Smooth muscle cell of the brain vasculature (primary cell): ENCODE measurements at regions not wholly inside any gene's neighbourhood (a gene's known extent, or its start where the extent isn't known, plus 50 kb on each side); places are given as distances from the start of the nearest gene placed in this dataset.
"Not testable (repeated sequence)": the region's sequence is repeated elsewhere in the genome, so short reads cannot be mapped to it uniquely, and the experiment has no call there.

ENCODE experiments used
- DNase-seq: peaks from one replicate; pipeline ENCODE4 v3.0.0-alpha.2; 2012; ENCODE audit warnings: low read depth, low spot score

GRCh38 chr5:10018201-10019069 lies 231.3 kb downstream of the ATPSCKMT start:
- no peak for DNase-seq

DNA sequence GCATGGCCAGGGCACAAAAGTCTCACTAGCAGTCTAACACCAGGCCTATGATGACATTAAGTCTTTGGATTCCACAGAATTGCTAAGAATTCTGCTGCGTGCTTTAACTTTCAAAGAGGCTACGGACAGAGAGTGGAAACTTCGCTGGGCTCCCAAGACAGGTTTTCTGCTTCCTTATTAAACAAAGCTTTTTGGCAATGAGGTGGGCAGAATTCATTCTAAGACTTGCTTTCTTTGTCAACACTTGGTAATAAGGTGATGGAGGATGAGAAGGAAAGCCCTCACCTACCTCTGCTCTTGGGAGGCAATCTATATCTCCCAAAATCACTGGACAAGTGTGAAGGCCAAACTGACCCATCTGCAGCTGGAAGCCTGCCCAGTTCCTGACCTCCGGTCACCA lies 231.9 kb downstream of the ATPSCKMT start:
- no peak for DNase-seq

GRCh38 chr5:10016559-10016958 lies 233.1 kb downstream of the ATPSCKMT start:
- not testable (repeated sequence) for DNase-seq

DNA sequence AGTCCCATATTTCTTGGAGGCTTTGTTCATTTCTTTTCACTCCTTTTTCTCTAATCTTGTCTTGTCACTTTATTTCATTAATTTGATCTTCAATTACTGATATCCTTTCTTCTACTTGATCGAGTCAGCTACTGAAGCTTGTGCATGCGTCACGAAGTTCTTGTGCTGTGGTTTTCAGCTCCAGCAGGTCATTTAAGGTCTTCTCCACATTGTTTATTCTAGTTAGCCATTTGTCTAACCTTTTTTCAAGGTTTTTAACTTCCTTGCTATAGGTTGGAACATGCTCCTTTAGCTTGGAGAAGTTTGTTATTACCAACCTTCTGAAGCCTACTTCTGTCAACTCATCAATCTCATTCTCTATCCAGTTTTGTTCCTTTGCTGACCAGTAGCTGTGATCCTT lies 234.0 kb downstream of the ATPSCKMT start:
- DNase-seq, result not testable (repeated sequence)

GRCh38 chr5:10009802-10010201 lies 239.9 kb downstream of the ATPSCKMT start:
- no peak for DNase-seq

- DNase-seq, result no peak
Observed at GRCh38 chr5:9987101-9987500, 262.6 kb downstream of the ATPSCKMT start.

GRCh38 chr5:9977070-9977469 lies 272.6 kb downstream of the ATPSCKMT start:
- DNase-seq, result no peak

DNA sequence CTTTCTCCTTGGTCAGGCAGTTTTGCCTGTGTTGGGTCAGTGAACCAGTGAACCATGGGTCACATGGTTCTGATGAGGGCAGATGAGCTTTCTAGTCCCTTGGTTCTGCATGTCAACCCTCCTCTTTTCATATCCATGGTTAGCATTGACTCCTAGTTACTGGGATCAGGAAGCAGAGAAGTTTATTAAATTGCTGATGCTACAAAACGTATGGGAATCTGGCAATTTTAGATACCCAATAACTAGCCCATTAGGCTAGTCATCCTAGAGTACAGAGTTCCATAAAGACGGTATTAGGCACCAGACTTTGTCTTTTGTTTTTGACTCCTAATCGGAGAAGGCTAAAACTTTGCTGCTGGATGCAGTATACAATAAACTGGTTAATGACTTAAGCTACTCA lies 273.1 kb downstream of the ATPSCKMT start:
- no peak for DNase-seq

GRCh38 chr5:9972059-9972458 lies 277.6 kb downstream of the ATPSCKMT start:
- DNase-seq, result no peak

DNA sequence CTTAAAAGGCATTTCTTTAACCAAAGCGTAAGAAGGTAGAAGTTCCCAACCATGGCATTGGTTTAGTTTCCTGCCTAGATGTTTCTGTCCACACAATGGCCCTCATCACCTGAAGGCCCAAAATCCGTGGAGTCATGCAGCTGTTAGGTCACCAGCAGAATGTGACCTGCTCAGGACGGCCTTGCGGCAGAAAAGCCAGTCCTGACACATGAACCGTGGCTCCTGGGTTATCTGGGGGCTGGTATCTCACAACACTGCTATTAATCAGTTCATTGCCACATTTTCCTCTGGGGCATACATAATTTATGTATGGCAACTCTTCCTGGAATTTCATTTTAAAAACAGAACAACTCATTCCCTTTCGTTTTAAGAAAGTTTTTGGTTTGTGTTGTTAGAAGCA lies 278.4 kb downstream of the ATPSCKMT start:
- DNase-seq, result no peak

DNA sequence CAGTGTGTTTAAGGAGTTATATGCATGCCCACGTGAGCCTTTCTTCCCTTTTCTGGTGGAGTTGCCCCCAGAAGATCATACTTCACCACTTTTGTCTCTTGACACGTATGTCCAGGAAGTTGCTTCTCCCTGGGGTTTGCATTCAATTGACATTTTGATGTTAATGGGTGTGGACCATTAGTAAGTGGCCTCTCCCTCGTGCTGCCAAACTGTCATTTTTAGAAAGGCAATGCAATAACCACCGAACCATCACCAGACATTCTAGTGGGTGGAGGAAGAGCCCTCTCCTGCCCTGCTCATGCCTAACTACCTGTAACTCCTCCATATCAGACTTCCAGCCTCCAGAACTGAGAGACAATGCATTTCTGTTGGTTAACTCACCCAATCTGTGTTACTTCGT lies 290.8 kb downstream of the ATPSCKMT start:
- no peak for DNase-seq

- no peak for DNase-seq
Observed at GRCh38 chr5:9957214-9957613, 292.5 kb downstream of the ATPSCKMT start.

DNA sequence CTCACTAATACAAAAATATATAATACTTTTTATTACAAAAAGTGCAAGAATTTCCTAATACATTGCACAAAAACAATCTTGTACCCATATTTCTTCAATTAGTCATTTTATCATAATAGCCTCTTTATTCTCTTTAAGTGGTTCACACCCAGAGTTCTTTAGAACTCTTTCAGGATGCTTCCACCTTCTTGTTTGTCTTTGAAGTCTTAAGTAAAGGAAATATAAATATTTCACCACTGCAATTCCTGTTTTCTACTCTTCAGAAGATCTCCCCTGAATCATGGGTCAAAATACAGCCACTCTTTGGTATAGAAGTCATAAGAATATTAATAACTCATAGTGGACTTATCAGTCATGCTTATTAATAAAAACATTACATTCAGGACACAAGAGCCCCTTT lies 293.0 kb downstream of the ATPSCKMT start:
- no peak for DNase-seq

- DNase-seq, result no peak
Observed at GRCh38 chr5:9955586-9955985, 294.1 kb downstream of the ATPSCKMT start.

DNA sequence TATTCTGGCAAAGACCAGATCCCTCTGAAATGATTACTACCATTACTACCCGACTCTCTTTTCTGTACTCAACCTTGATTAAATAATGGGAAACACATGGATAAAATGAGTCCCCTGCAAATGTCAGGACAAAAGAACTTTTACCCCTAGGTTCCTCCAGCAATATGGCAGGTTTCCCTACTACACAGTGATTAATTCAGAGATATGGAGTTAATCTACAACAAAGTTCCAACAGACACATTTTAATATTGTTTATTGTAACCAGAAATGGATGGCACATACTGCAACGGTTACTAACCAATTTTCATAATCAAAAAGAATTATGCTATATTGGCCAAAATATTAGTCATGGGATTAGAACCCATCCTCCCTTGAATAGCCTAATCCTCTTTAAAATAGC lies 294.8 kb downstream of the ATPSCKMT start:
- no peak for DNase-seq

- no peak for DNase-seq
Observed at GRCh38 chr5:9953691-9954090, 296.0 kb downstream of the ATPSCKMT start.

- no peak for DNase-seq
Observed at GRCh38 chr5:9951865-9952516, 297.7 kb downstream of the ATPSCKMT start.

GRCh38 chr5:9947944-9948343 lies 301.7 kb downstream of the ATPSCKMT start:
- no peak for DNase-seq

DNA sequence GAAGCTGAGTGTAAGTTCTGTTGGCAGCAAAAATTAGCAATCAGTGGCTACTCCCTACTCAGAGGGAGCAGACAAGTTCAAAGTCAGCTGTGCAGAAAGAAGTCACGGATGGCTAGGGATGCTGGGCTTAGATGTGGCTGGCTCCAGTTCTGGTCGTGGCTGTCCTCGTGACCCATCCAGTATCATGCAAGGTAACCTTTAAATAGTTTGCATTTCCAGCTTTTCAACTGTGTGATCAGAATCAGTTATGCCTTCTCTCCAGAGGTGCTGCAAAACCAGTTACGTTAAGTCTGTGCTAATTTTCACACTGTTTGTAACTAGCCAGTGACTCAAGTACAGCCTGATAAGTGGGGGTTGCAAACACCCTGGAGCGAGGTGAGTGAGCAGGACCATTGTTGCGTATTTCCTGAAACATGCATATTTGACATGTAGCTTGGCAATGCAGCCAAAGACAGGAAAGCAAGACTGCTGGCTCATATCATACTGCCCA lies 302.4 kb downstream of the ATPSCKMT start:
- DNase-seq, result no peak

DNA sequence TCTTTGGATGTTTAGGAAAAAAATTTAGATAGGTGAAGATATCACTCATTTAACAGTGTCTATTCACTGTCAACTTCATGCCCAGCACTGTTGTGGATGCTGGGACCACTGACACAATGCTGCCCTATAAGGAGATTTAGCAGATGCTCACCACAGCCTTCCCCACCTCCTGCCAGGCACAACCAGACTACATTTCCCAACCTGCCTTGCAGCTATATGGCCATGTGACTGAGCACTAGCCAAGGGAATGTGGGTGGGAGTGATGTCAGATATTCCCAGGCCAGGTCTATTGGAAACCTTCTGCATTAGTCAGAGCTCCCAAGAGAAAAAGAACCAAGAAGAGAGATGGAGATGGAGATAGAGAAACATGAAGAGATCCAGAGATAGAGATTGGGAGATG lies 302.6 kb upstream of the TAS2R1 start:
- no peak for DNase-seq

DNA sequence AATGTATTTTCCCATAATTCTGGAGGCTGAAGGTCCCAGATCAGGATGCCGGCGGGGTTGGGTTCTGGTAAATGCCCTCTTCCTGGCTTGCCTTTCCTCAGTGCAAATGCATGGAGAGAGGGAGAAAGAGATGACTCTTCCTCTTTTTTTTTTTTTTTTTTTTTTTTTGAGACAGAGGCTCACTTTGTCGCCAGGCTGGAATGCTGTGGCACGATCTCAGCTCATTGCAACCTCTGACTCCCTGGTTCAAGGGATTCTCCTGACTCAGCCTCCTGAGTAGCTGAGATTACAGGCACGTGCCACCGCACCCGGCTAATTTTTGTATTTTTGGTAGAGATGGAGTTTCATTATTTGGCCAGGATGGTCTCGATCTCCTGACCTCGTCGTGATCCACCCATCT lies 300.0 kb upstream of the TAS2R1 start:
- DNase-seq, result no peak

GRCh38 chr5:9928326-9928725 lies 298.2 kb upstream of the TAS2R1 start:
- no peak for DNase-seq

DNA sequence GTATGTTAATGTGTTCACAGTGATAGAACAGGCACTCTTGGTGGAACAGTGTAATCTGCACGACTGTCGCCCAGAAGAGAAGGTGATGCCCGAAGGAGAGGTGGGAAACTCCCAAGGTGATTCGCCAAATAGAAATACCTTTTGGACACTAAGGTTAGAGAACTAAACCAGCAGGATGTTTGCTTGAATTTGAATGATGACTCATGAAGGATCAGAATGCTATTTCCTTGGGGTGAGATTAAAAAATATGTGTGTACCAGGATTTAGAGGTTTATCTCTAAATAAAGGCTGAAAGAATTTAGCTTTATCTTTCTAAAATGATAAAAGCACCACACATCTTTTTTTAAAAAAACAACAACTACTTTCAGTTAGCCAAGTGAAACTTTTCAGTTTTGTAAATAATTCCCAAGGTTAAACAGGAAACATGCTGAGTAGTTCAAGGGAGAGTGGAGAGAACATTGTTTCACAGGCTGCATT lies 297.4 kb upstream of the TAS2R1 start:
- DNase-seq, result no peak
